Liver (tissue), 8 donors: ENCODE measurements at regions not wholly inside any gene's neighbourhood (a gene's known extent, or its start where the extent isn't known, plus 50 kb on each side); places are given as distances from the start of the nearest gene placed in this dataset.

Experiments
- DNase-seq: peaks from one replicate; pipeline ENCODE4 v3.0.0-alpha.2; 2017; ENCODE audit warnings: low spot score
- H3K27ac ChIP-seq, 2 donors: one replicate each; pipeline ENCODE4 v1.7.0; 2013; ENCODE audit warnings: inconsistent platforms in 2 of 2, low read length in 2 of 2, control low read depth in 1 of 2, low read depth in 1 of 2, mild to moderate bottlenecking in 1 of 2
- H3K27me3 ChIP-seq, 4 donors: one replicate each; pipeline versions ENCODE4 v1.6.1 to v1.7.0; 2013; ENCODE audit warnings: low read length in 3 of 4, inconsistent platforms in 1 of 4, mild to moderate bottlenecking in 1 of 4, moderate library complexity in 1 of 4; ENCODE audit not compliant: control insufficient read depth in 4 of 4, insufficient read depth in 4 of 4
- H3K36me3 ChIP-seq, 4 donors: one replicate each; pipeline versions ENCODE4 v1.6.1 to v1.7.0; 2013; ENCODE audit warnings: low read length in 3 of 4, mild to moderate bottlenecking in 3 of 4, low read depth in 1 of 4, moderate library complexity in 1 of 4; ENCODE audit not compliant: control insufficient read depth in 4 of 4, insufficient read depth in 3 of 4
- H3K4me1 ChIP-seq, 4 donors: one replicate each; pipeline versions ENCODE4 v1.6.1 to v1.7.0; 2013; ENCODE audit warnings: low read length in 3 of 4, mild to moderate bottlenecking in 3 of 4, moderate library complexity in 1 of 4; ENCODE audit not compliant: control insufficient read depth in 4 of 4, insufficient read depth in 4 of 4
- H3K4me3 ChIP-seq, 3 donors: one replicate each; pipeline versions ENCODE4 v1.6.1 to v1.7.0; 2013; ENCODE audit warnings: low read length in 3 of 3, control low read depth in 1 of 3, low read depth in 1 of 3, mild to moderate bottlenecking in 1 of 3
- H3K9ac ChIP-seq, 2 donors: one replicate each; pipeline ENCODE4 v1.7.0; 2013; ENCODE audit warnings: low read length in 2 of 2, mild to moderate bottlenecking in 2 of 2, moderate library complexity in 2 of 2, control low read depth in 1 of 2, low read depth in 1 of 2
- H3K9me3 ChIP-seq, 4 donors: one replicate each; pipeline versions ENCODE4 v1.6.1 to v1.7.0; 2013; ENCODE audit warnings: low read length in 3 of 4; ENCODE audit not compliant: control insufficient read depth in 4 of 4
- ATF3 ChIP-seq: IDR thresholded peaks from 2 replicates; pipeline ENCODE4 v1.6.1; 2016; ENCODE audit warnings: antibody characterized with exemption
- CTCF ChIP-seq: fragments of 150-350 bp; IDR thresholded peaks from 2 replicates; pipeline ENCODE4 v1.5.1; 2017; ENCODE audit warnings: improper control_type of control experiment, low read depth, low read length; ENCODE audit not compliant: missing input control
- EGR1 ChIP-seq, 2 donors: IDR thresholded peaks; 2 replicates each; pipeline ENCODE4 v1.6.1; 2016 to 2018; ENCODE audit warnings: antibody characterized with exemption in 2 of 2, low read depth in 2 of 2
- FOXA1 ChIP-seq: IDR thresholded peaks from 2 replicates; pipeline ENCODE4 v1.6.1; 2016; ENCODE audit warnings: antibody characterized with exemption
- FOXA2 ChIP-seq: IDR thresholded peaks from 2 replicates; pipeline ENCODE4 v1.6.1; 2016; ENCODE audit warnings: antibody characterized with exemption
- GABPA ChIP-seq, 2 donors: IDR thresholded peaks in 1 of 2; conservative IDR thresholded peaks in 1 of 2; 2 replicates each; pipeline ENCODE4 v1.6.1; 2016; ENCODE audit warnings: antibody characterized with exemption in 2 of 2, mild to moderate bottlenecking in 1 of 2, moderate library complexity in 1 of 2
- HNF4A ChIP-seq, 2 donors: conservative IDR thresholded peaks; 2 replicates each; pipeline ENCODE4 v1.6.1; 2016; ENCODE audit warnings: antibody characterized with exemption in 2 of 2, mild to moderate bottlenecking in 2 of 2
- HNF4G ChIP-seq: IDR thresholded peaks from 2 replicates; pipeline ENCODE4 v1.6.1; 2016; ENCODE audit warnings: antibody characterized with exemption
- JUND ChIP-seq, 2 donors: IDR thresholded peaks; 2 replicates each; pipeline ENCODE4 v1.6.1; 2016; ENCODE audit warnings: antibody characterized with exemption in 2 of 2
- MAX ChIP-seq: IDR thresholded peaks from 2 replicates; pipeline ENCODE4 v1.6.1; 2016; ENCODE audit warnings: antibody characterized with exemption
- NR2F2 ChIP-seq: IDR thresholded peaks from 2 replicates; pipeline ENCODE4 v1.6.1; 2016; ENCODE audit warnings: antibody characterized with exemption
- RAD21 ChIP-seq, 2 donors: IDR thresholded peaks; 2 replicates each; pipeline ENCODE4 v1.6.1; 2016; ENCODE audit warnings: antibody characterized with exemption in 2 of 2, mild to moderate bottlenecking in 2 of 2
- REST ChIP-seq: IDR thresholded peaks from 2 replicates; pipeline ENCODE4 v1.6.1; 2016; ENCODE audit warnings: antibody characterized with exemption, mild to moderate bottlenecking
- RXRA ChIP-seq, 2 donors: IDR thresholded peaks; 2 replicates each; pipeline ENCODE4 v1.6.1; 2017 to 2018; ENCODE audit warnings: antibody characterized with exemption in 2 of 2, mild to moderate bottlenecking in 1 of 2
- SP1 ChIP-seq: IDR thresholded peaks from 2 replicates; pipeline ENCODE4 v1.6.1; 2018; ENCODE audit warnings: antibody characterized with exemption, mild to moderate bottlenecking
- TAF1 ChIP-seq: conservative IDR thresholded peaks from 2 replicates; pipeline ENCODE4 v1.6.1; 2016; ENCODE audit warnings: antibody characterized with exemption, mild to moderate bottlenecking
- YY1 ChIP-seq: IDR thresholded peaks from 2 replicates; pipeline ENCODE4 v1.6.1; 2016; ENCODE audit warnings: antibody characterized with exemption, mild to moderate bottlenecking
- ZBTB33 ChIP-seq: IDR thresholded peaks from 2 replicates; pipeline ENCODE4 v1.6.1; 2016; ENCODE audit warnings: antibody characterized with exemption
- WGBS: extraction: QIAGEN DNeasy Blood & Tissue Kit; methylation state at CpG from one replicate; pipeline ENCODE4 v1.1.7; 2013; 5-methylcytosine and 5-hydroxymethylcytosine counted together
- donor health status: healthy.
- donor health status: healthy.
- donor health status: healthy.
- donor health status: healthy.
- donor health status: healthy.

- H3K9ac ChIP-seq: no peak overlapping the region
- H3K9me3 ChIP-seq: peaks cover 0 to 2% (median 0%) of the 10 kb centered on the region in 4 donors
- peaks cover 0 to 2% (median 0%) of the 10 kb centered on the region in 4 donors for H3K27me3 ChIP-seq
- H3K4me1 ChIP-seq: no peaks in the 10 kb centered on the region
- no peak for TF ChIP-seq EGR1 (IDR thresholded peaks at IDR 0.05; ENCODE audit: low read depth in 2 of 2)
- no peak for TF ChIP-seq SP1
- TF ChIP-seq MAX: no peak
- no peak for TF ChIP-seq TAF1
- no peak for TF ChIP-seq REST
- no peak for TF ChIP-seq HNF4G
- TF ChIP-seq HNF4A (conservative IDR thresholded peaks at IDR 0.05): no peak
- TF ChIP-seq GABPA (IDR thresholded peaks at IDR 0.05 in 1 of 2, conservative IDR thresholded peaks at IDR 0.05 in 1 of 2): no peak
- TF ChIP-seq YY1: no peak
- no peak for TF ChIP-seq ATF3
- no peak for TF ChIP-seq FOXA2
- TF ChIP-seq CTCF: no peak
- no peak for TF ChIP-seq RAD21 (IDR thresholded peaks at IDR 0.05)
- no peak for TF ChIP-seq ZBTB33
- TF ChIP-seq JUND (IDR thresholded peaks at IDR 0.05): no peak
- no peak for TF ChIP-seq RXRA (IDR thresholded peaks at IDR 0.05)
- TF ChIP-seq FOXA1: no peak
- no peak for DNase-seq
- WGBS: 95% methylated on average over 1 of the region's 1 CpG
- no peaks in the 10 kb centered on the region for H3K36me3 ChIP-seq
- no peak overlapping the region for H3K4me3 ChIP-seq
- no peak overlapping the region for H3K27ac ChIP-seq
Observed at GRCh38 chrX:45718676-45719075, 518.0 kb upstream of the DIPK2B start.

- no peak for DNase-seq
- TF ChIP-seq TAF1: no peak
- no peak for TF ChIP-seq NR2F2
- TF ChIP-seq HNF4A (conservative IDR thresholded peaks at IDR 0.05): no peak
- no peak for TF ChIP-seq MAX
- TF ChIP-seq SP1: no peak
- TF ChIP-seq EGR1 (IDR thresholded peaks at IDR 0.05; ENCODE audit: low read depth in 2 of 2): no peak
- TF ChIP-seq FOXA2: no peak
- no peak for TF ChIP-seq FOXA1
- TF ChIP-seq RAD21 (IDR thresholded peaks at IDR 0.05): no peak
- no peak for TF ChIP-seq CTCF
- TF ChIP-seq GABPA (IDR thresholded peaks at IDR 0.05 in 1 of 2, conservative IDR thresholded peaks at IDR 0.05 in 1 of 2): no peak
- TF ChIP-seq YY1: no peak
- no peak for TF ChIP-seq RXRA (IDR thresholded peaks at IDR 0.05)
- no peak for TF ChIP-seq JUND (IDR thresholded peaks at IDR 0.05)
- no peak for TF ChIP-seq HNF4G
- TF ChIP-seq ZBTB33: no peak
- no peak for TF ChIP-seq ATF3
Observed at GRCh38 chrX:45716750-45717149, 516.1 kb upstream of the DIPK2B start.

More at GRCh38 chrX:45716750-45717149, 516.1 kb upstream of the DIPK2B start:
- Histone ChIP-seq H3K9me3 (peaks cover 0 to 2% (median 0%) of the 10 kb centered on the region in 4 donors), H3K4me3 (no peak overlapping the region), H3K36me3 (no peaks in the 10 kb centered on the region), H3K27me3 (peaks cover 0 to 2% (median 0%) of the 10 kb centered on the region in 4 donors), H3K4me1 (no peaks in the 10 kb centered on the region), H3K9ac (no peak overlapping the region), H3K27ac (no peak overlapping the region)
- WGBS: 65% methylated on average over 3 of the region's 3 CpGs
